Astrocyte (in vitro differentiated cells and primary cell): ENCODE measurements at regions not wholly inside any gene's neighbourhood (a gene's known extent, or its start where the extent isn't known, plus 50 kb on each side); places are given as distances from the start of the nearest gene placed in this dataset.
"Not testable (repeated sequence)": the region's sequence is repeated elsewhere in the genome, so short reads cannot be mapped to it uniquely, and the experiment has no call there.

Experiments used
- DNase-seq: peaks from one replicate; pipeline ENCODE4 v3.0.0-alpha.2; 2010; ENCODE audit warnings: low read depth
- FAIRE-seq: peaks from 2 replicates; lab custom pipeline; 2011; peaks lifted over from hg19 to GRCh38; lab: Jason Lieb, UNC
- H2AFZ ChIP-seq: 2 replicates; pipeline ENCODE4 v1.6.0; 2012; ENCODE audit warnings: low read depth, low read length, inconsistent platforms
- H3K27ac ChIP-seq: 2 replicates; pipeline ENCODE4 v1.5.1; 2011; ENCODE audit warnings: low read depth, low read length, inconsistent platforms
- H3K27me3 ChIP-seq: 2 replicates; pipeline ENCODE4 v1.6.0; 2011; ENCODE audit warnings: low read length, inconsistent platforms; ENCODE audit not compliant: insufficient read depth
- H3K36me3 ChIP-seq: 2 replicates; pipeline ENCODE4 v1.5.1; 2011; ENCODE audit warnings: low read length, inconsistent platforms; ENCODE audit not compliant: insufficient read depth
- H3K4me1 ChIP-seq: 2 replicates; pipeline ENCODE4 v1.5.1; 2011; ENCODE audit warnings: low read length, inconsistent platforms; ENCODE audit not compliant: insufficient read depth
- H3K4me2 ChIP-seq: 2 replicates; pipeline ENCODE4 v1.6.0; 2012; ENCODE audit warnings: low read length, inconsistent platforms
- H3K4me3 ChIP-seq: 2 replicates; pipeline ENCODE4 v1.5.1; 2011; ENCODE audit warnings: low read depth, mild to moderate bottlenecking, low read length, inconsistent platforms; ENCODE audit not compliant: insufficient read depth
- H3K79me2 ChIP-seq: 2 replicates; pipeline ENCODE4 v1.6.0; 2012; ENCODE audit warnings: mild to moderate bottlenecking, low read length, inconsistent platforms; ENCODE audit not compliant: insufficient read depth
- H3K9ac ChIP-seq: 2 replicates; pipeline ENCODE4 v1.6.0; 2012; ENCODE audit warnings: mild to moderate bottlenecking, low read length, inconsistent platforms
- H3K9me3 ChIP-seq: 2 replicates; pipeline ENCODE4 v1.5.1; 2012; ENCODE audit warnings: low read depth, mild to moderate bottlenecking, low read length, inconsistent platforms; ENCODE audit not compliant: insufficient read depth
- H4K20me1 ChIP-seq: 2 replicates; pipeline ENCODE4 v1.6.0; 2012; ENCODE audit warnings: low read length, inconsistent platforms; ENCODE audit not compliant: insufficient read depth
- H3K27ac Mint-ChIP-seq: one replicate; pipeline ENCODE4 v1.8.0; 2021; ENCODE audit warnings: mild to moderate bottlenecking, mixed read lengths; ENCODE audit not compliant: unreplicated experiment
- H3K27me3 Mint-ChIP-seq: one replicate; pipeline ENCODE4 v1.8.0; 2021; ENCODE audit warnings: low read depth, mixed read lengths; ENCODE audit not compliant: unreplicated experiment
- H3K36me3 Mint-ChIP-seq: one replicate; pipeline ENCODE4 v1.8.0; 2021; ENCODE audit warnings: low read depth, mixed read lengths; ENCODE audit not compliant: unreplicated experiment
- H3K4me1 Mint-ChIP-seq: one replicate; pipeline ENCODE4 v1.8.0; 2021; ENCODE audit warnings: low read depth, mixed read lengths; ENCODE audit not compliant: unreplicated experiment
- H3K4me3 Mint-ChIP-seq: one replicate; pipeline ENCODE4 v1.8.0; 2021; ENCODE audit warnings: mild to moderate bottlenecking, moderate library complexity, mixed read lengths; ENCODE audit not compliant: unreplicated experiment
- H3K9me3 Mint-ChIP-seq: one replicate; pipeline ENCODE4 v1.8.0; 2021; ENCODE audit warnings: mild to moderate bottlenecking, mixed read lengths; ENCODE audit not compliant: unreplicated experiment
- CTCF ChIP-seq: IDR thresholded peaks from 2 replicates; pipeline ENCODE4 v1.5.1; 2011; ENCODE audit warnings: low read depth, mild to moderate bottlenecking, inconsistent platforms, low read length, moderate library complexity; ENCODE audit not compliant: insufficient read depth
- EZH2 ChIP-seq: IDR thresholded peaks from 2 replicates; pipeline ENCODE4 v1.6.1; 2012; ENCODE audit warnings: mild to moderate bottlenecking, low read length, inconsistent platforms; ENCODE audit not compliant: insufficient read depth

- Mint-ChIP-seq H3K4me3 (no peak overlapping the region), H3K9me3 (no peaks in the 10 kb centered on the region), H3K27ac (no peak overlapping the region), H3K4me1 (peaks cover 4% of the 10 kb centered on the region), H3K36me3 (no peaks in the 10 kb centered on the region), H3K27me3 (peaks cover 7% of the 10 kb centered on the region)
- no peak overlapping the region for H3K4me2 ChIP-seq
- no peak overlapping the region for H3K4me3 ChIP-seq
- H3K27me3 ChIP-seq = no peaks in the 10 kb centered on the region
- H3K79me2 ChIP-seq = no peaks in the 10 kb centered on the region
- FAIRE-seq (no peak), DNase-seq (no peak)
- no peak for TF ChIP-seq EZH2
- no peak for TF ChIP-seq CTCF
- H3K36me3 ChIP-seq = no peaks in the 10 kb centered on the region
- no peak overlapping the region for H2AFZ ChIP-seq
- H3K9me3 ChIP-seq = no peaks in the 10 kb centered on the region
- H3K27ac ChIP-seq = no peak overlapping the region
- no peaks in the 10 kb centered on the region for H3K4me1 ChIP-seq
- no peaks in the 10 kb centered on the region for H4K20me1 ChIP-seq
- no peak overlapping the region for H3K9ac ChIP-seq
Observed at GRCh38 chr10:120105001-120105400, 212.5 kb downstream of the SEC23IP start.

- H3K27ac ChIP-seq = no peak overlapping the region
- no peaks in the 10 kb centered on the region for H3K9me3 ChIP-seq
- H2AFZ ChIP-seq = no peak overlapping the region
- H3K4me1 Mint-ChIP-seq = peaks cover 4% of the 10 kb centered on the region
- H4K20me1 ChIP-seq = no peaks in the 10 kb centered on the region
- no peak for FAIRE-seq
- H3K9ac ChIP-seq = no peak overlapping the region
- H3K9me3 Mint-ChIP-seq = no peaks in the 10 kb centered on the region
- H3K4me1 ChIP-seq = no peaks in the 10 kb centered on the region
- no peak overlapping the region for H3K4me3 ChIP-seq
- DNase-seq = no peak
- TF ChIP-seq EZH2 (no peak), CTCF (no peak)
- H3K4me2 ChIP-seq = no peak overlapping the region
- H3K27ac Mint-ChIP-seq = no peak overlapping the region
- H3K36me3 Mint-ChIP-seq = no peaks in the 10 kb centered on the region
- no peak overlapping the region for H3K4me3 Mint-ChIP-seq
- H3K79me2 ChIP-seq = no peaks in the 10 kb centered on the region
- H3K27me3 Mint-ChIP-seq = peaks cover 7% of the 10 kb centered on the region
- no peaks in the 10 kb centered on the region for H3K27me3 ChIP-seq
- H3K36me3 ChIP-seq = no peaks in the 10 kb centered on the region
Observed at GRCh38 chr10:120105492-120105891, 213.0 kb downstream of the SEC23IP start.

GRCh38 chr10:120108916-120109315 is 216.4 kb downstream of the SEC23IP start:
- H3K27ac Mint-ChIP-seq = no peak overlapping the region

GRCh38 chr10:120109725-120110124 is 217.2 kb downstream of the SEC23IP start:
- not testable (repeated sequence) for FAIRE-seq, H3K27ac ChIP-seq

More at GRCh38 chr10:120108916-120109315, 216.4 kb downstream of the SEC23IP start:
- no peak for DNase-seq
- Mint-ChIP-seq H3K4me1 (peaks cover 4% of the 10 kb centered on the region), H3K9me3 (no peaks in the 10 kb centered on the region), H3K36me3 (no peaks in the 10 kb centered on the region), H3K27me3 (no peaks in the 10 kb centered on the region), H3K4me3 (no peak overlapping the region)
- H3K4me2 ChIP-seq = no peak overlapping the region
- no peak overlapping the region for H3K4me3 ChIP-seq
- no peaks in the 10 kb centered on the region for H4K20me1 ChIP-seq
- FAIRE-seq = no peak
- H3K27ac ChIP-seq = no peak overlapping the region
- TF ChIP-seq CTCF = no peak
- no peak for TF ChIP-seq EZH2
- H3K9me3 ChIP-seq = no peaks in the 10 kb centered on the region
- no peak overlapping the region for H2AFZ ChIP-seq
- H3K4me1 ChIP-seq = no peaks in the 10 kb centered on the region
- H3K36me3 ChIP-seq = no peaks in the 10 kb centered on the region
- H3K27me3 ChIP-seq = no peaks in the 10 kb centered on the region
- H3K79me2 ChIP-seq = no peaks in the 10 kb centered on the region
- no peak overlapping the region for H3K9ac ChIP-seq

More at GRCh38 chr10:120109725-120110124, 217.2 kb downstream of the SEC23IP start:
- not testable (repeated sequence) for H3K4me1 Mint-ChIP-seq, H3K9me3 ChIP-seq, H3K4me1 ChIP-seq, DNase-seq, H3K4me3 ChIP-seq, H3K4me3 Mint-ChIP-seq, H3K36me3 Mint-ChIP-seq, H3K27me3 Mint-ChIP-seq, H3K27ac Mint-ChIP-seq, H3K9me3 Mint-ChIP-seq, H2AFZ ChIP-seq, H3K36me3 ChIP-seq, H4K20me1 ChIP-seq, H3K79me2 ChIP-seq, H3K9ac ChIP-seq, H3K4me2 ChIP-seq, H3K27me3 ChIP-seq
